Thyroid gland (tissue), 4 donors: ENCODE measurements at regions not wholly inside any gene's neighbourhood (a gene's known extent, or its start where the extent isn't known, plus 50 kb on each side); places are given as distances from the start of the nearest gene placed in this dataset.

Experiments
- POLR2A ChIP-seq, 2 donors: fragments of 450-650 bp; IDR thresholded peaks; one replicate each; pipeline ENCODE4 v1.6.1; 2017; ENCODE audit warnings: antibody characterized with exemption in 2 of 2, mild to moderate bottlenecking in 2 of 2, moderate library complexity in 1 of 2
- TF ChIP-seq, protein P1 (sequence below), 6 experiments: fragments of 200-600 bp in 3 of 6; fragments of 450-650 bp in 3 of 6; sonication (generic) in 3 of 6; IDR thresholded peaks; one replicate each; pipeline ENCODE4 v1.5.1; 2016 to 2019; ENCODE audit warnings: antibody characterized with exemption in 6 of 6, mild to moderate bottlenecking in 2 of 6, inconsistent platforms in 1 of 6, moderate library complexity in 1 of 6

DNA sequence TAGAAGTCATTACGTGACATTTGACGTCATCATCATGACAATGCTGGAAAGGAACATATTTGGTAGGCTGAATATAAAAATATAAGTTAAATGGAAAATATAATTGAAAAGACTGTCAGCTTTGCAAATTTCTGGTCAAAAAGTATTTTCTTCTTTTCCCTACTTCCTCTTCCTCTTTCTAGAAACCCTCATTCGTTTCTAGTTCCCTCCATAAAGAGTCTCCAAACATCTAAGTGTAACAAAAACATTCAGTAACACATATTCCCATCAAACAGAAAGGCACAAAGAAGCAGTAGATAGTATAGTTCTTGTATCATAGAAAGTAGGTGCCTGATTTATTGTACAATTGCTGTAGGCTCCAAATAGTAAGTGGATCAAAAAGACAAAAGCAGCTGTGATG is 150.8 kb upstream of the FAM83B start:
- TF ChIP-seq, protein P1, sequence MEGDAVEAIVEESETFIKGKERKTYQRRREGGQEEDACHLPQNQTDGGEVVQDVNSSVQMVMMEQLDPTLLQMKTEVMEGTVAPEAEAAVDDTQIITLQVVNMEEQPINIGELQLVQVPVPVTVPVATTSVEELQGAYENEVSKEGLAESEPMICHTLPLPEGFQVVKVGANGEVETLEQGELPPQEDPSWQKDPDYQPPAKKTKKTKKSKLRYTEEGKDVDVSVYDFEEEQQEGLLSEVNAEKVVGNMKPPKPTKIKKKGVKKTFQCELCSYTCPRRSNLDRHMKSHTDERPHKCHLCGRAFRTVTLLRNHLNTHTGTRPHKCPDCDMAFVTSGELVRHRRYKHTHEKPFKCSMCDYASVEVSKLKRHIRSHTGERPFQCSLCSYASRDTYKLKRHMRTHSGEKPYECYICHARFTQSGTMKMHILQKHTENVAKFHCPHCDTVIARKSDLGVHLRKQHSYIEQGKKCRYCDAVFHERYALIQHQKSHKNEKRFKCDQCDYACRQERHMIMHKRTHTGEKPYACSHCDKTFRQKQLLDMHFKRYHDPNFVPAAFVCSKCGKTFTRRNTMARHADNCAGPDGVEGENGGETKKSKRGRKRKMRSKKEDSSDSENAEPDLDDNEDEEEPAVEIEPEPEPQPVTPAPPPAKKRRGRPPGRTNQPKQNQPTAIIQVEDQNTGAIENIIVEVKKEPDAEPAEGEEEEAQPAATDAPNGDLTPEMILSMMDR (IDR thresholded peaks at IDR 0.05): no peak
- TF ChIP-seq POLR2A (IDR thresholded peaks at IDR 0.05): no peak
